Large intestine (tissue), 3 donors: ENCODE measurements at regions not wholly inside any gene's neighbourhood (a gene's known extent, or its start where the extent isn't known, plus 50 kb on each side); places are given as distances from the start of the nearest gene placed in this dataset.

Source experiments
- DNase-seq, 2 donors: peaks; one replicate each; pipeline versions ENCODE4 v3.0.0 to v3.0.0-alpha.2; 2013
- H3K27ac ChIP-seq: one replicate; pipeline ENCODE4 v1.5.1; 2013; ENCODE audit warnings: low read length
- H3K27me3 ChIP-seq: 2 replicates; pipeline ENCODE4 v1.6.1; 2013; ENCODE audit warnings: low read length; ENCODE audit not compliant: control insufficient read depth, insufficient read depth
- H3K36me3 ChIP-seq: 2 replicates; pipeline ENCODE4 v1.6.1; 2013; ENCODE audit warnings: low read length; ENCODE audit not compliant: control insufficient read depth, insufficient read depth
- H3K4me1 ChIP-seq: one replicate; pipeline ENCODE4 v1.6.1; 2013; ENCODE audit warnings: low read length; ENCODE audit not compliant: control insufficient read depth, insufficient read depth
- H3K4me3 ChIP-seq: one replicate; pipeline ENCODE4 v1.5.1; 2013; ENCODE audit warnings: low read length
- H3K9me3 ChIP-seq: one replicate; pipeline ENCODE4 v1.6.1; 2013; ENCODE audit warnings: mild to moderate bottlenecking, low read depth, low read length, moderate library complexity; ENCODE audit not compliant: control insufficient read depth
- WGBS: methylation state at CpG from one replicate; pipeline ENCODE4 v1.1.5; 2013; ENCODE audit warnings: low lambda C conversion rate; ENCODE audit not compliant: insufficient coverage; 5-methylcytosine and 5-hydroxymethylcytosine counted together

DNA sequence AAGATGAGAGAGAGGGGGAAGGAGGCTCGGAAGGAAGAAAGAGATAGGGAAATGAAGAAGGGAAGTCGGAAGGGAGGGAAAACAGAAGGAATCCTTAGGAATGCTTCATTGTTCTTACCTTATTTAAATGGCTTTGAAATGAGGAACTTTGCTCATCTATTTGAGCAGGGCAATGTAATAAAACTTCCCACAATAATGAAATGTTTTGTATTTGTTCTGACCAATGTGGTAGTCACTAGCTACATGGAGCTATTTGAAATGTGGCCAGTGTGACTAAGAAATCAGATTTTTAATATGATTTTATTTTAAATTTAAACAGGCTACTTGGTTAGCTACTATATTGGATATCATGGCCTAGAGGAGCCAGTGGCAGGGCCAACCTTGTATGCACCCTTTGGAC lies 510.6 kb downstream of the HTR7 start:
- peaks cover 4% of the 10 kb centered on the region for H3K27me3 ChIP-seq
- no peaks in the 10 kb centered on the region for H3K9me3 ChIP-seq
- no peak for DNase-seq
- WGBS = 64% methylated on average over 2 of the region's 2 CpGs
- no peak overlapping the region for H3K27ac ChIP-seq
- no peaks in the 10 kb centered on the region for H3K4me1 ChIP-seq
- no peak overlapping the region for H3K4me3 ChIP-seq
- H3K36me3 ChIP-seq = no peaks in the 10 kb centered on the region

DNA sequence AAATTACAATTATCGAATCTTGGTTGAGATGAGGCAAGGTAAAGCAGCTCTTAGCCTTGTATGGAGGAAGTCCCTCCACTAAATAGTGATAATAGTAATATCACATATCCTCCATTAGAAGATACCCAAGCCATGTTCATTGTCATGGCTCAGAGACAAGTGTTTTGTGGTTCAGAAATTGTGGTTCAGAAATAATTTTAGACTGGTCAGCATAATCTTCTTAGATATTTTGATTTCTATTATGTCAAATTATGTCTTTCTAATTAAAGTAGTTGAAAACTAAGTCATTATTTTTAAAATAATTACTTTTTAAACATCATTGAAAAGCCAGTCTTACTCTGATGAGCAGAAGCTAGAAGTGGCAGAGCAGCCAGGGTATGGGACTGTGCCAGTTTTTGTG lies 507.7 kb downstream of the HTR7 start:
- H3K4me1 ChIP-seq = no peaks in the 10 kb centered on the region
- no CpG with 5 or more reads among the region's 1 CpG for WGBS
- H3K4me3 ChIP-seq = no peak overlapping the region
- H3K9me3 ChIP-seq = no peaks in the 10 kb centered on the region
- H3K27ac ChIP-seq = no peak overlapping the region
- no peaks in the 10 kb centered on the region for H3K36me3 ChIP-seq
- peaks cover 3% of the 10 kb centered on the region for H3K27me3 ChIP-seq
- DNase-seq = no peak

DNA sequence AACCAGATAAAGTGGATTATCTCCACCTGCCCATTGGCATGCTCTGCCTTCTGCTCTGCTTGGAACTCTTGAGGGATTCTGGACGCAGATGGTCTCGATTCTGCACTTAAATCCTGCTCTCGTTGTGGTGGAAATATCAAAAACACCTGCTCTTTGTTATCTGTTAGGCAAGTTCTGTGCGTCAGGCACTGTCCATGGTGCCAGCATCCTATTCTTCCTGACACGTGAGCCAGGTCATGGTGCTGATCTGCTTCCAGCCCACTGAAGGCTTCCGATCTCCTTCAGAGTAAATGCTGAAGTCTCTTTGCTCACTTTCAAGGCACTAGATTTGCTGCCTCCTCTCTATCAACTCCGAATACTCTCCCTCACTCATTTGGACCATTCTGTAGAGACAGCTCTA lies 505.6 kb downstream of the HTR7 start:
- WGBS = no CpG with 5 or more reads among the region's 7 CpGs
- no peaks in the 10 kb centered on the region for H3K4me1 ChIP-seq
- peaks cover 3% of the 10 kb centered on the region for H3K27me3 ChIP-seq
- H3K36me3 ChIP-seq = no peaks in the 10 kb centered on the region
- no peak overlapping the region for H3K4me3 ChIP-seq
- no peak overlapping the region for H3K27ac ChIP-seq
- H3K9me3 ChIP-seq = no peaks in the 10 kb centered on the region
- no peak for DNase-seq

DNA sequence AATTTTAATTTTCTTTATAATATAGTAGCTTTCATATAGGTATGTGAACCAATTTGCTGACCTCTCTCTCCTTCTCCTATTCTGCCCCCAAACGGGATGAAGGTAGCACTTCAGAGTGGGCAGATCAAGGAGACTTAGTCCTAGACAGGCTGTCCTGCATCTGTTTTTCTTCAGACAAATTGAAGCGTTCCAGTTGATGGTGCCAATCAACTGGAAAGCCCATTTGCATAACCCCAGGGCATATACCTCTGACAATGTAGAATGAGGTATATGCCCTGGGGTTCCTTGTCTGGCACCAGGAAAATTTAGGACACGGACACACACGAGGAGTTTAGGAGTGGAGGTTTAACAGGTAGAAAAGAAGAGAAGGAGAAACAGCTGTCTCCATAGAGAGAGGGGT lies 502.9 kb downstream of the HTR7 start:
- WGBS = no CpG with 5 or more reads among the region's 4 CpGs
- Histone ChIP-seq H3K4me1 (no peaks in the 10 kb centered on the region), H3K27ac (no peak overlapping the region), H3K27me3 (no peaks in the 10 kb centered on the region), H3K4me3 (no peak overlapping the region), H3K36me3 (no peaks in the 10 kb centered on the region), H3K9me3 (no peaks in the 10 kb centered on the region)
- no peak for DNase-seq

DNA sequence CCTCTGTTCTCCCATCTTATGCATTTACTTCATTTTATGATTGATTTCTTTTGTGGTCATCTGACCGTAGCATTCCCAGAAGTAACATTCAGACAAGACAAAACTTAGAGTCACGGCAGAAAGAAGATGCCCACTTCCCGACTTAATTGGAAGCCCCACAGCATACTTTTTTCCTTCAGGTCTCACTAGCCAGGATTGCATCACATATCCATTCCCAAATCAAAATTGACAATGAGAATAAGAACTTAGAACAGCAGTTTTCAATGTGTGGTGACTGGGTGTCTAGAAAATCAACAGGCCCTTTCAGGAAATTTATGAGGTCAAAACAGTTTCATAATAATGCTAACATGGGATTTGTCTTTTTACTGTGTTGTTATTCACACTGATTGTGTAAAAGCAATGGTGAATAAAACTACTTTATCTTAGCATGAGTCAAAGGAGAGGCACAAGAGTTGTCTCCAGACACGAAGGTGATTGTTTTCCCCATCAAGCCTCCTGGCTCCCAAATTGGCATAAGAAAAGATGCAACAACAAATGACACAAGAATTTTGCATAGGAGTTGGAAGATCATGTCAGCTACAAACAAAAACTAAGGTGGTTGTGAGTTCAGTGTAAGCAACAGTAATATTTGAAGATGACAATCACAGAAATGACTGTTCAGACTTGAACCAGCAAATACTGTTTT lies 493.9 kb downstream of the HTR7 start:
- no CpG with 5 or more reads among the region's 4 CpGs for WGBS
- Histone ChIP-seq H3K27me3 (no peaks in the 10 kb centered on the region), H3K9me3 (no peaks in the 10 kb centered on the region), H3K36me3 (no peaks in the 10 kb centered on the region), H3K27ac (no peak overlapping the region), H3K4me3 (no peak overlapping the region), H3K4me1 (no peaks in the 10 kb centered on the region)
- DNase-seq = no peak

DNA sequence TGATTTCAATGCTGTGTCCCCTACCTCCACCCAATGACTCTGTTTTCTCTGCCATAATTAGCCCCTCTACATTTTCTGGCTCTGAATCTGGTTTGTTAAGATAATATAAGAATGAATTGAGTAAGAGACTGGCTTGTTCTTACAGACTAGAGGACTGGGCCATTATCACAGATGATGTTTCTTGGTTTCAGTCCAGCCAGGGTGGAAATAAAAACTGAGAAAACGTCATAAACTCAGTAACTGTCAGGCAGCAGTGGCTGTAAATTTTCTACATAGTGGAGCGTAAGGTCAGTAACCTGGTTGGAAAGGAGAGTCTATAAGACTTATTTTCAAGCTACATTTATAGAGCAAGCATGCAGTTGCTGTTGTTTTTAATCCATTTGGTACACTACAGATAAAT lies 485.4 kb downstream of the HTR7 start:
- H3K36me3 ChIP-seq = no peaks in the 10 kb centered on the region
- no peak overlapping the region for H3K27ac ChIP-seq
- H3K4me3 ChIP-seq = no peak overlapping the region
- H3K9me3 ChIP-seq = no peaks in the 10 kb centered on the region
- 100% methylated on average over 1 of the region's 2 CpGs for WGBS
- H3K4me1 ChIP-seq = no peaks in the 10 kb centered on the region
- peak in 1 of 2 donors; percentile 37 for DNase-seq
- H3K27me3 ChIP-seq = no peaks in the 10 kb centered on the region

DNA sequence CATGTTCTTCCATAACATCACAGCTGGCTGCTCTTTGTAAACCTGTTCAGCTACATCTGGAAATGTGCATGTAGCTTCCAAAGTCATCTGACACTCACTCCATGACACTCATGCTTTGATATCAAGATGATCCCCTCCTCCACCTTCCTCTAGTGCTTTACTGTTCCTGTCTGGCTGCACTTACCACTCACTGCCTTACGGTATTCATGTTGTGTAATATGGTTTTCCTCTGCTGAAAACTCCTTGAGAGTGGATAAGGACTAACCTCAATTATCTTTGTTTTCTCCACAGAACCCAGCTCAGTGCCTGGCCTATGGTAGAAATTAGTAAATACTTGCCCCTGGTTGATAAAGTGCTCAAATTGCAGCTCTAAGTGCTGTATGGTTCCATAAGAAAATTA lies 483.9 kb downstream of the HTR7 start:
- Histone ChIP-seq H3K9me3 (no peaks in the 10 kb centered on the region), H3K36me3 (no peaks in the 10 kb centered on the region), H3K4me3 (no peak overlapping the region), H3K27ac (no peak overlapping the region), H3K4me1 (no peaks in the 10 kb centered on the region), H3K27me3 (no peaks in the 10 kb centered on the region)
- DNase-seq = no peak
- WGBS = no CpG with 5 or more reads among the region's 1 CpG

DNA sequence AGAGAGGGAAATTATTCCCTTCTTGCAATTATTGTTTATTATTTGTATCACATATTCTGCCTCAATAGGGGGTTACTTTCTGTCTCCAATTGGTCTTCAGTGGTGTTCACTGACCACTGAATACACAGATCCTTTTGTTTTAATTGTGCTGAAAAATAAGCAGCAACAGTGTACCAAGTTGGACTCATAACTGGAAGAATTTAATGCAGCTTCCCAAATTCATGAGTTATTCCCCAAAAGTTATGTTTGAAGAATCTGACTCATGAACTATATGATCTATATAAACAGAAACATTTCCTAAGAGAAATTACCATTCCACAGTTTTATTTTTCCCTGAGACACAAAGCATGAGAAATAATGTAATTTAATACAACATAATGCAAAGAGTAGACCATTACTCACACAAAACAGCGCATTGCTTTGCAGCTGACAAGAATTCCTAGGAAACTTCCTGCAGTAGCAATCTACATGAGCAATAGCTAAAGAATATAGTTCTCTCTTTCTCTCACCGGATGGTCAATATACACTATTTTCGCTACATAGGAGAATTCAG lies 479.2 kb downstream of the HTR7 start:
- Histone ChIP-seq H3K27ac (no peak overlapping the region), H3K36me3 (no peaks in the 10 kb centered on the region), H3K9me3 (no peaks in the 10 kb centered on the region), H3K27me3 (no peaks in the 10 kb centered on the region), H3K4me3 (no peak overlapping the region), H3K4me1 (no peaks in the 10 kb centered on the region)
- no CpG with 5 or more reads among the region's 3 CpGs for WGBS
- no peak for DNase-seq

DNA sequence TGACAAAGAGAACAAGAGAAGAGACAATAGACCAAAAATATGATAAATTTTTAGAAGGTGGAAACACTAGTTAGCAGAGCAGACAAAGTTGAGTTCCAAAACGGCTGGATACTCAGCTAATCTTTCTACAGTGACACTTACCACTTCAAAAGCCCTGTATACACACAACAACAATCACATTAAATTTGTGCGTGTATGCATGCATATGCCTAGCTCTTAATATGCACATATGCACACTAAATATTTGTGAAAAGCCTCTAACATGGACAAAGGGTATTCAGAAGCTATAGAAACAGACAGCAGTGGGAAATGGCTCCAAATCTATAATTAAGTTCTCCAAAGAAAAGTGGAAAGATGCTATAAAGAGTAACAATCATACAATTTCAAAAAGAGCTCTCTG lies 476.4 kb downstream of the HTR7 start:
- H3K27ac ChIP-seq = no peak overlapping the region
- no peaks in the 10 kb centered on the region for H3K9me3 ChIP-seq
- no peaks in the 10 kb centered on the region for H3K27me3 ChIP-seq
- no peaks in the 10 kb centered on the region for H3K36me3 ChIP-seq
- no peak for DNase-seq
- no peak overlapping the region for H3K4me3 ChIP-seq
- no peaks in the 10 kb centered on the region for H3K4me1 ChIP-seq
- WGBS = no CpG with 5 or more reads among the region's 2 CpGs

DNA sequence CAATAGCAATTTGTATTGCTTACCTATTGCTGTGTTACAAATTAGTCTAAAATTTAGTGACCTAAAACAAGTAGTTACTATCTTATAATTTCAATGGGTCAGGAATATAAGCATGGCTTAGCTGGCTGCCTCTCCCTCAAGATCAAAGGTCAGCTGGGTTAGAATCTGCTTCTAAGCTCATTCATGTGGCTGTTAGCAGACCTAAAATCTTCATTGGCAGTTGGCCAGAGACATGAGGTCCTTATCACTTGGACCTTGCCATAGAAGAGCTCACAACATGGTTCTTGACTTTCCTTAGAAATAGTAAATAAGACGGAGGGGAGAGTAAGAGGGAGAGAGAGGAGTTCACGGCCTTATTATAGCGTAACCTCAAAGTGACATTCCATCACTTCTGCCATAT lies 468.0 kb downstream of the HTR7 start:
- Histone ChIP-seq H3K36me3 (no peaks in the 10 kb centered on the region), H3K9me3 (no peaks in the 10 kb centered on the region), H3K27ac (no peak overlapping the region), H3K27me3 (no peaks in the 10 kb centered on the region), H3K4me3 (no peak overlapping the region), H3K4me1 (no peaks in the 10 kb centered on the region)
- DNase-seq = peak; percentile 84 to 91
- no CpG with 5 or more reads among the region's 3 CpGs for WGBS

DNA sequence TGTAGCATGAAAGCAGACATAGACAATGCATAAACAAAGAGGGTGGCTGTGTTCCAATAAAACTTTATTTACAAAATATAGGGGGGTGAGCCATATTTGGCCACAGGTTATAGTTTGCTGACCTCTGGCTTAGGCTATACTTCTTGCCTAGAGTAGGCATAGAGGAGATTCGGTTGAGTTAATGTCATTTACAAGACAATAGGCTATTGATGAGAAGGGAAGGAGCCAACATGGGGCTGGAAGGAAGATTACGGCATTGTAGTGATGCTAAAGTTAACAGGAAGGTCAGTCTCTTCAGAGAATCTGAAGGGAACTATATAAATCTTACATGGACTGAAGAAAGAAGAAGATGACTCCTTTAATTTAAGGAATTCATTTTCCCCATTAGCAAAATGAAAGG lies 463.5 kb downstream of the HTR7 start:
- Histone ChIP-seq H3K36me3 (no peaks in the 10 kb centered on the region), H3K4me1 (no peaks in the 10 kb centered on the region), H3K4me3 (no peak overlapping the region), H3K9me3 (no peaks in the 10 kb centered on the region), H3K27ac (no peak overlapping the region), H3K27me3 (no peaks in the 10 kb centered on the region)
- WGBS = no CpG with 5 or more reads among the region's 2 CpGs
- DNase-seq = no peak
